ENCODE measurements at regions not wholly inside any gene's neighbourhood (a gene's known extent, or its start where the extent isn't known, plus 50 kb on each side); places are given as distances from the start of the nearest gene placed in this dataset.
"Not testable (repeated sequence)": the region's sequence is repeated elsewhere in the genome, so short reads cannot be mapped to it uniquely, and the experiment has no call there.

DNA sequence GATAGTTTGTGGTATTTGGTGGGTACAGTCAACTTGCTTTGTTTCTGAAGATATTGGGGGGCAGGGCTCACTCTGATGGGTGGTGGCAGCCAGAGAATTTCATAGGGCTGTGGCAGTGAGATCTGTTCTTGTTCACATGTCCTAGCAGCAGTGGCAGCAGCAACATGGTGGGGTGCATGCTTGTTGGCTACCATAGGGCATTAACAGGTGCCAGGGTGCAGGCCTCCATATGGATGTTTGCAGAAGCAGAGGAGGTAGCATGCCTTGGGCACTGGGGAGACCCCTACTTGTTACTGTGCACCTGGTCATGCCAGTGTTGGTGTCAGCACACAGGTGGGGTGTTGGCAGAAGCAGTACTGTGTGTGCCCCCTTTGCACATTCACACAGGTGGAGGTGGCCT is 96.3 kb upstream of the ZC4H2 start (continued):
- TF ChIP-seq, protein P1, sequence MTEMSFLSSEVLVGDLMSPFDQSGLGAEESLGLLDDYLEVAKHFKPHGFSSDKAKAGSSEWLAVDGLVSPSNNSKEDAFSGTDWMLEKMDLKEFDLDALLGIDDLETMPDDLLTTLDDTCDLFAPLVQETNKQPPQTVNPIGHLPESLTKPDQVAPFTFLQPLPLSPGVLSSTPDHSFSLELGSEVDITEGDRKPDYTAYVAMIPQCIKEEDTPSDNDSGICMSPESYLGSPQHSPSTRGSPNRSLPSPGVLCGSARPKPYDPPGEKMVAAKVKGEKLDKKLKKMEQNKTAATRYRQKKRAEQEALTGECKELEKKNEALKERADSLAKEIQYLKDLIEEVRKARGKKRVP (CRISPR knock-in tag; IDR thresholded peaks at IDR 0.05), result no peak
- TF ChIP-seq NONO (IDR thresholded peaks at IDR 0.05; ENCODE audit: low read depth in 2 of 2, low read length in 1 of 2), result no peak
- TF ChIP-seq NRF1 (conservative IDR thresholded peaks at IDR 0.05 in 1 of 2, IDR thresholded peaks at IDR 0.05 in 1 of 2), result no peak
- no peak for TF ChIP-seq BRD9 (IDR thresholded peaks at IDR 0.05; ENCODE audit: low read depth, partially characterized antibody)
- no peak for TF ChIP-seq HMGN3 (IDR thresholded peaks at IDR 0.05; ENCODE audit: borderline replicate concordance, extremely low read depth, insufficient read length, low read depth, low read length)
- no peak for TF ChIP-seq ZNF121 (CRISPR knock-in tag; conservative IDR thresholded peaks at IDR 0.05)
- TF ChIP-seq, protein P2, sequence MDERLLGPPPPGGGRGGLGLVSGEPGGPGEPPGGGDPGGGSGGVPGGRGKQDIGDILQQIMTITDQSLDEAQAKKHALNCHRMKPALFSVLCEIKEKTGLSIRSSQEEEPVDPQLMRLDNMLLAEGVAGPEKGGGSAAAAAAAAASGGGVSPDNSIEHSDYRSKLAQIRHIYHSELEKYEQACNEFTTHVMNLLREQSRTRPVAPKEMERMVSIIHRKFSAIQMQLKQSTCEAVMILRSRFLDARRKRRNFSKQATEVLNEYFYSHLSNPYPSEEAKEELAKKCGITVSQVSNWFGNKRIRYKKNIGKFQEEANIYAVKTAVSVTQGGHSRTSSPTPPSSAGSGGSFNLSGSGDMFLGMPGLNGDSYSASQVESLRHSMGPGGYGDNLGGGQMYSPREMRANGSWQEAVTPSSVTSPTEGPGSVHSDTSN (CRISPR knock-in tag; IDR thresholded peaks at IDR 0.05; ENCODE audit: low read depth), result no peak
- TF ChIP-seq, protein P2 (tag; conservative IDR thresholded peaks at IDR 0.05; ENCODE audit: low read depth), result no peak
- no peak for TF ChIP-seq RBM15 (IDR thresholded peaks at IDR 0.05; ENCODE audit: insufficient read depth, low read length)
- no peak for TF ChIP-seq RBM17 (IDR thresholded peaks at IDR 0.05; ENCODE audit: borderline replicate concordance, low read depth, low read length)
- TF ChIP-seq ZKSCAN3 (CRISPR knock-in tag; IDR thresholded peaks at IDR 0.05), result no peak
- no peak for TF ChIP-seq HDAC8 (tag; IDR thresholded peaks at IDR 0.05)
- TF ChIP-seq, protein P3, sequence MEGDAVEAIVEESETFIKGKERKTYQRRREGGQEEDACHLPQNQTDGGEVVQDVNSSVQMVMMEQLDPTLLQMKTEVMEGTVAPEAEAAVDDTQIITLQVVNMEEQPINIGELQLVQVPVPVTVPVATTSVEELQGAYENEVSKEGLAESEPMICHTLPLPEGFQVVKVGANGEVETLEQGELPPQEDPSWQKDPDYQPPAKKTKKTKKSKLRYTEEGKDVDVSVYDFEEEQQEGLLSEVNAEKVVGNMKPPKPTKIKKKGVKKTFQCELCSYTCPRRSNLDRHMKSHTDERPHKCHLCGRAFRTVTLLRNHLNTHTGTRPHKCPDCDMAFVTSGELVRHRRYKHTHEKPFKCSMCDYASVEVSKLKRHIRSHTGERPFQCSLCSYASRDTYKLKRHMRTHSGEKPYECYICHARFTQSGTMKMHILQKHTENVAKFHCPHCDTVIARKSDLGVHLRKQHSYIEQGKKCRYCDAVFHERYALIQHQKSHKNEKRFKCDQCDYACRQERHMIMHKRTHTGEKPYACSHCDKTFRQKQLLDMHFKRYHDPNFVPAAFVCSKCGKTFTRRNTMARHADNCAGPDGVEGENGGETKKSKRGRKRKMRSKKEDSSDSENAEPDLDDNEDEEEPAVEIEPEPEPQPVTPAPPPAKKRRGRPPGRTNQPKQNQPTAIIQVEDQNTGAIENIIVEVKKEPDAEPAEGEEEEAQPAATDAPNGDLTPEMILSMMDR (IDR thresholded peaks at IDR 0.05 in 2 of 3, conservative IDR thresholded peaks at IDR 0.05 in 1 of 3; ENCODE audit: insufficient read depth in 2 of 3, low read depth in 1 of 3, low read length in 3 of 3), result no peak
- TF ChIP-seq SIX5 (IDR thresholded peaks at IDR 0.05; ENCODE audit: borderline replicate concordance in 1 of 2, insufficient read depth in 1 of 2, low read depth in 1 of 2, low read length in 2 of 2), result no peak
- no peak for TF ChIP-seq GTF2E2 (tag; IDR thresholded peaks at IDR 0.05)
- no peak for TF ChIP-seq IRF2 (CRISPR knock-in tag; IDR thresholded peaks at IDR 0.05)

DNA sequence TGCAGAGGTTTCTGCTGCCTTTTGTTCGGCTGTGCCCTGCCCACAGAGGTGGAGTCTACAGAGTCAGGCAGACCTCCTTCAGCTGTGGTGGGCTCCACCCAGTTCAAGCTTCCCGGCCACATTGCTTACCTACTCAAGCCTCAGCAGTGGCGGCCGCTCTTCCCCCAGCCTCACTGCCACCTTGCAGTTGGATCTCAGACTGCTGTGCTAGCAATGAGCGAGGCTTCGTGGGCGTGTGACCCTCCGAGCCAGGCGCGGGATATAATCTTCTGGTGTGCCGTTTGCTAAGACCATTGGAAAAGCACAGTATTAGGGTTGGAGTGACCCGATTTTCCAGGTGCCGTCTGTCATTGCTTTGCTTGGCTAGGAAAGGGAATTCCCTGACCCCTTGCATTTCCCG is 82.4 kb upstream of the ZC4H2 start:
- H3K79me2 ChIP-seq (ENCODE audit: control insufficient read depth, insufficient read depth, low read length); ATAC-seq; CTCF ChIA-PET (ENCODE audit: low intra/inter-chr PET ratio); H3K9ac ChIP-seq (ENCODE audit: insufficient read depth in 1 of 2, low read depth in 2 of 2, low read length in 2 of 2); H3K4me1 ChIP-seq (replicated peaks in 1 of 2; ENCODE audit: control insufficient read depth in 2 of 2, insufficient read depth in 2 of 2, low read length in 2 of 2); H2AFZ ChIP-seq (ENCODE audit: low read depth, low read length); H3K4me3 ChIP-seq; DNase-seq (ENCODE audit: extremely low read depth in 1 of 4, low spot score in 3 of 4); H3K4me2 ChIP-seq (ENCODE audit: insufficient read depth, low read length); POLR2A ChIA-PET; intact Hi-C loops (cut with micrococcal nuclease); H3K9me1 ChIP-seq (ENCODE audit: control insufficient read depth, insufficient read depth, low read length); H3K36me3 ChIP-seq (ENCODE audit: control insufficient read depth, insufficient read depth, low read length); H3K9me3 ChIP-seq (replicated peaks; ENCODE audit: control insufficient read depth, insufficient read depth, low read depth, low read length); FAIRE-seq; H3K27ac ChIP-seq (ENCODE audit: extremely low read depth, low read depth, low read length); H3K27me3 ChIP-seq (ENCODE audit: control insufficient read depth in 2 of 2, insufficient read depth in 2 of 2, low read length in 2 of 2); in situ Hi-C loops (cut with MboI); H4K20me1 ChIP-seq (replicated peaks; ENCODE audit: control insufficient read depth, insufficient read depth, low read length); BruUV-seq (replicated peaks): not testable (repeated sequence)
- WGBS (ENCODE audit: insufficient coverage, low coverage, missing lambda C conversion rate), result 31% methylated on average over 13 of the region's 14 CpGs

Measured in K562 (cell line).